CD4-positive, alpha-beta T cell treated with Interferon alpha-2 for 1 hour (primary cell): ENCODE measurements at regions not wholly inside any gene's neighbourhood (a gene's known extent, or its start where the extent isn't known, plus 50 kb on each side); places are given as distances from the start of the nearest gene placed in this dataset.
"Not testable (repeated sequence)": the region's sequence is repeated elsewhere in the genome, so short reads cannot be mapped to it uniquely, and the experiment has no call there.

Experiments
- DNase-seq, 2 donors: peaks; one replicate each; pipeline ENCODE4 v3.0.0-alpha.2; 2020 to 2022

DNA sequence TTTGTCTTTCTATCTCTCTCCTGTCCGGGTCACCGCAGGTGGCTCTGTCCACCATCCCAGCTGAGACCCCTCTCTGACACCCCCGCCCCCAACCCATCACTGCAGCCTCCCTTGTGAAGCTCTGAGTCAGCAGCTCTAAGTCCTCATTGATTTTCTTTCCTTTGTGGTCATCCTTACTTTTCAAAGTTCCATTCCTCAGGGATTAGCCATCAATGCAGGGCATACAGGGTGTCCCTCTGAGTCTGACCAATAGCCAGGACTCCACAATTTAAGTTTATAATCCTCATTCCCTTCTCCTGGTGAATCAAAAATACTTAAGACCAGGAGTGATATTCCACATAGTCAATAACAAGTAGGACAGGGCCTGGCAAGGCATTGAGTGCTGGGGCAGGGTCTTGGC, 333.3 kb upstream of the CNR1 start:
- no peak for DNase-seq

DNA sequence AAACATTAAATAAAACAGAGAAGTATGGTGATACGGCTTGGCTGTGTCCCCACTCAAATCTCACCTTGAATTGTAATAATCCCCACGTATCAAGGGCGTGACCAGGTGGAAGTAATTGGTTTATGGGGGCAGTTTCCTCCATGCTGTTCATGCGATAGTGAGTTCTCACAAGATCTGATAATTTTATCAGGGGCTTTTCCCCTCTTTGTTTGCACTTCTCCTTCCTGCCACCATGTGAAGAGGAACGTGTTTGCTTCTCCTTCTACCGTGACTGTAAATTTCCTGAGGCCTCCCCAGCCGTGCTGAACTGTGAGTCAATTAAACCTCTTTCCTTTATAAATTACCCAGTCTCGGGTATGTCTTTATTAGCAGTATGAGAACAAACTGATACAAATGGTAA, 331.3 kb upstream of the CNR1 start:
- DNase-seq: not testable (repeated sequence)

DNA sequence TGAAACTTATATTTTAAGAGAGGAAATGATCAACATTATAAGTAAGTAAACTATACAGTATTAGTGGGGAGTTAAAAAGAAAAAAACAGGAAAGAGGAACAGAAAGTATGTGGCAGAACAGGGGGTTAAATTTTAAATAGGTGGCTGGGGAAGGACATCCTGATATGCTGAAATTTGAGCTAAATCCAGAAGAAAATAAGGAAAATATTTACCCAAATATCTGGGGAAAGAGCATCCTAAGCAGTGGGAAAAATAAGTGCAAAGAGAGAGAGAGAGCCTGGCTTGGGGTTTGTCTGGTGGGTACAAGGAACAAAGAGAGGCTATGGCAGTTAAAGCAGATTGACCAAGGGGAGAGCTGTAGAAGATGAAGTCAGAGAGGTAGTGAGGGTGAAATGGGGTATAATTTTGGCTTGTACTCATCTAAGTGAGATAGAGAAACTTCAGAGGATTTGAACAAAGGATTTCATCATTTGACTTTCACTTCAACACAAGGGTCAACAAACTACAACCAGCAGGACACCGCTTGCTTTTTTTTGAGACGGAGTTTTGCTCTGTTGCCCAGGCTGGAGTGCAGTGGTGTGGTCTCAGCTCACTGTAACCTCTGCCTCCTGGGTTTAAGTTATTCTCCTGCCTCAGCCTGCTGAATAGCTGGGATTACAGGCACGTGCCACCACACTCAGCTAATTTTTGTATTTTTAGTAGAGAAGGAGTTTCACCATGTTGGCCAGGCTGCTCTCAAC, 328.4 kb upstream of the CNR1 start:
- DNase-seq: no peak

DNA sequence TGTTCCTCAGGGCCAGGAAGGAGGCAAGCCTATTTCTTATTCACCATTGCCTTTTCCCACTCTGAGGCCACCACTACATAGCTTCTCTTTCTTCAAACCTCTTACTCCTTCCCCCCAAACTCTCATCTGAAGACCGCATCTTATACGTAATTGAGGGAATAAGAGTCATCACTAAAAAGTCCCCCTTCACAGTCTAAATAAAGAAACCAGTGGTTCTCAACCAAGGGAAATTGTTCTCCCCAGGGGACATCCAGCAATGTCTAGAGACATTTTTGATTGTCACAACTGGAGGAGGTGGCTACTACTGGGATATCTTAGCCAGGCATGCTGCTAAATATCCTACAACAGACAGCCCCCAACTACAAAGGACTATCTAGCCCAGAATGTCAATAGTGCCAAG, 327.6 kb upstream of the CNR1 start:
- no peak for DNase-seq

DNA sequence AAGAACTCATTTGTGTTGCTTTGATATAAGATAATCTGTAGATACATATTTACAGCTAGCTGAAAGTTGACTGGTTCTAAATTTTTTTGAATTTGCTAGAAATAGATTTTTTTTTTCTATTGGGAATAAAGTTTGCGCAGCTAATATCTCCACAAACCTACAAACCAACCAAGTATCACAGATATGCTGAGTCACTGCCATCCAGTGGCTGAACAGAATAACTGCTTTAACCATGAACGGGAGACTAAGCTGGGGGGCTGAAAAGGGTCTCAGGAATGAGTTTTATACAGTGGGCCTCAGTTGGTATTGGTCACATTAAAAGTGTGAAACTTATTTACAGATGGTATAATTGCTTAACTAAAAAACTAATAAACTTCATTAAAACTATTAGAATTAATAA, 326.7 kb upstream of the CNR1 start:
- DNase-seq: no peak

DNA sequence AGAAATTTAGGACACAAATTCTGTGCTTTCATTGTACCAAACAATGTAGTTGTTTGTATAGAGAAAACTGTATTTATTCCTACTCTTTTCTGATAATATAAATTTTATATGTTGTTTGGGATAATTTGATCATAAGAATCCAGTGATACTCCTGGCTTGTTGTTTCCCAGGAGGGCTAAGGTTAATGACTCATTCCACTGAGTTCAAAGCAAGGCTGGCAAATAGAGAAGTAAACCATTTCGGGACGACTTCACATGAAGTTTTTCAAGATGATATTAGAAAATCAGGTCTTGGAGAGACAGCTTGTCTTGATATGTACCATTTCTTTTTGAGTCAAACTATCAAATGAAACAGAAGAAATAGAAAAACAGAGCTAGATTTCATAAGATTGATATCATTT, 326.1 kb upstream of the CNR1 start:
- no peak for DNase-seq

DNA sequence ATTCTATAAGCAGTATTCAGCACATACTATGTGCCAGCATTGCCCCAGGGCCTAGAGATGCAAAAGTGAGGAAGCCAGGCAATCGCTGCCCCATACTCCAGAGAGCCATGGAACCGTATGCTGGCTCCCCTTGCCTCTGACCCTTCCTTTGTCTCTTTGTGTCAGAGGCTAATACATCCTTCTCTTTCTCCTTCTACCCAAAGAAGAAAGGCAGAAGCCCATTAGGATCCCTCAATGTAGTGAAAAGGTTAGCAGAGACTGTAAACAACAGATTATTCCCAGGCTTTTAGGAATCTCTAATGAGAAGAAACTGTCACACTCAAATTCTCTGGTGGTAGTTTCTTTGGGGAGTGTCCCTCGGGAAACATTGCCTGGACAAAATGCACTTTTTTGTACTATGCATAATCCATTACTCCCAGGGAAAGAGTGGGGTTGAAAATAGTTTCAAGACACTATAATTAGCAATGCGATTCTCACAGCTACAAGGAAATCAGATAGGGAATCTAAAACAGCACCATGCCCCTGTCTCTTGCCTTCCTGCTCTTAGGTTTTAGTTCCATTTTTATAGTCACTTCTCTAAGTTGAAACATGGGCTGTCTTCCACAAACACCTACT, 325.2 kb upstream of the CNR1 start:
- DNase-seq: no peak

DNA sequence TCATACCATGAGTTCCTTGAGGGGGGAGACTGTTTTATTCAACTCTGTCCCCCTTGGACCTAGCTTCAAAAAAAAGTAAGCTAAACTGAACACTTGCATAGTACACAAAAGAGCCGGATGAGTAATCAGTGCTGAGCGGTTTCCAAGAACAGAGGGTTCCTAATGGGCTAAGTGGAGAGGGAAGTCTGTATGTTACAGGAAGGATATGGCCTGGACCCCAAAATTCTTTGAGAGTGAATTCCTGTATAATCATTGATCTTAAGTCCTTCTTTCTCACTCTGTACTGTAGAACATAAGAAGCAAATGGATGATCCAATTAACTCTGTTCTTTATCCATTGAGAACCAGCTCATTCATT, 324.7 kb upstream of the CNR1 start:
- DNase-seq: no peak

DNA sequence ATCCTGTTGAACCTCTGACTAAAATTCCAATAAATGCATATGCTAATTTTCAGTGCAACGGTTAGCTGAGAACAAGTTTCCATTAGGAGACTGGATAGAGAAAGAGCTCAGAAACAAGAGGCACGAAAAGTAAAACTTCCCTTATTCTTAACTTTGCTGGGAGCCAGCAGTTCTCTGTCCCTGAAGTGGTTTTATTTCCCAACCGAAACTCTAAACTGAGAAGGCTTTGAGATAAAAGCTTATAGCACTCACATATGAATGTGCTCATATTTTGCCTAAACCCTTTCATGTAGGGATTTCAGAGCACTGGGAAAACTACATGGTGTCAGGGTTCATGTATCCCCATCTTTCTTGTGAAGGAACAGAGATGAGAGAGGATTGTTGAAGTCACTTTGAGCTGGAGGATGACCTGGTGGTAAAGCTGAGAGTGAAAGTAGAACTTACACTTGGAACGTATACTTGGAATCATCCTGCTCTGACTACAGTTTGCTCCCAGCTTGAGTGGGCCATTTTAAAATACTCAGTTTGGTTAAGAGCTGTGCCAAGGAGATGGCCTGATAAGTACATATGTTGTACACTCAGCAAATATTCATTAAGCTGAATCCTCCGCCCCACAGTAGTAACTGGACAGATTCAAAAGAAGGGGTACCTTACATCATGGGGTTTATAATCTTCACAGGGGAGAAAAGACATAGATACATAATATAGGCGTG, 324.2 kb upstream of the CNR1 start:
- DNase-seq: no peak

DNA sequence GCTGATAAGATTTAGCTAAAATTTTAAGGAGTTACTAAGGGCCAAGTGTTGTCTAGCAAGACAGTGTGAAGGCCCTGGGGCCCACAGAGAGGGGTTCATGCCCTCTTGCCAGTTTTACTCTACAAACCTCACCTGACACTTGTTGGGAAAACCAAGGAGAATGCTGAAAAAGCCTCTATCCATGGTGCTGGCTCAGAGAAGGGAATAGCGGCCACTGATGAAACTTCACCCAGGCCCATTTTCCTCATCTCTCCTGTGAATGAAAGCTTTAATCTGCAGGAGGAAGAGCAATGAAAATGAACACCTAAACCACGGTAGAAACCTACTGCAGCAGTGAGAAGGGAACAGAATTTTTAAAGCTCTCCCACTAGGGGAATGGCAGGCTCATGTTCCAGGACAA, 317.3 kb upstream of the CNR1 start:
- no peak for DNase-seq

DNA sequence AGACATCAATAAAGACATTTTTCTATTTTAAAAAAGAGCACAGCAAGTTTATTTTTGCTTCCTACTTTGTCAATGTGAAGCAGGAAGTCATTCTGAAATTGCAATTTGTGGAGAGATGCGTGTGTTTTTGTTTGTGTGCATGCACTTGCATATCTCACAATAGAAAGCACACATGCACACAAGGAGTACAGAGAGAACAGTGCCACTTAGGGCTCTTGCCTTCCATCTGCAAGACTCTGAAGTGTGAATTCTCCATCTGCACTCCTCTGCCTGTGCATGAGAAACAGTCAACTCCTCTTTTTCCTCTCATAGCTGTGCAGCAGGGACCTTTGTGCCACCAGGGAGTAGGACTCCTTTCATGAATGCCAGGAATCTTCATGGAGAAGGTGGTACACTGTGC, 316.3 kb upstream of the CNR1 start:
- no peak for DNase-seq

DNA sequence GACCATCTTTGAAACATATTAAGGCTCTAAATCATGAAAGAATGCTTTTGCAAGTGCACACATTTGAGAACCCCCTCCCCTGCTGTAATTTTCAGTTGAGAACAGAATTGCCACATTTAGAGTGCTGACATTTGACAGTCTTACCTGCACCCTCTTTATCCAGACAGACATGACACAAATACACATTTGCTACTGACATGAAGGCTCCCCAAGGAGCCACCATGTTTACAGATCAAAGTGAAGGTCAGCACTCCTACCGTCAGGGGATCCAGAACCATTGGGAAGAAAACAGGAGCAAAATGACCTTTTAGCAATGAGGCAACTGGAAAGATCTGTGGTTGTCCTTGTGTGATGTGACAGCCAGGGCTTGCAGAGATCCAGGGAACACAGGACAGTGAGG, 315.4 kb upstream of the CNR1 start:
- no peak for DNase-seq

DNA sequence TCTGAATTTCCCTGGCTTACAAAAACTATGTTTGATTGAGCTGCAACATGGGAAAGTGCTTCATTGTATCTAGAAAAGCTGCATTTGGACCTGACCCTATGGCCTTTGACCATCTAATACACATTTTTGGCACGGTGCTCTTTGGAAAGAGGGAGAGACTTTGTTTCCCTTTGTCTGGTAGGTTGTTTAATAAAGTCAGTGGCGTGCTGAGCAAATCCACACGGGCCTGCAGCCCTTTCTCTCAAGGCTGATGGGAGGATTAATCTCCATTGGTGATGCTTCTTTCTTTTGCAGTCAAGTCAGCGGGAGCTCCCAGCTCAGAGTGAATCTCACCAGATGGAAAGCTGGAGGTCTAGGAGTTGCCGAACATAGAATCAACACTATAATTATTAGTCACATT, 314.7 kb upstream of the CNR1 start:
- no peak for DNase-seq

DNA sequence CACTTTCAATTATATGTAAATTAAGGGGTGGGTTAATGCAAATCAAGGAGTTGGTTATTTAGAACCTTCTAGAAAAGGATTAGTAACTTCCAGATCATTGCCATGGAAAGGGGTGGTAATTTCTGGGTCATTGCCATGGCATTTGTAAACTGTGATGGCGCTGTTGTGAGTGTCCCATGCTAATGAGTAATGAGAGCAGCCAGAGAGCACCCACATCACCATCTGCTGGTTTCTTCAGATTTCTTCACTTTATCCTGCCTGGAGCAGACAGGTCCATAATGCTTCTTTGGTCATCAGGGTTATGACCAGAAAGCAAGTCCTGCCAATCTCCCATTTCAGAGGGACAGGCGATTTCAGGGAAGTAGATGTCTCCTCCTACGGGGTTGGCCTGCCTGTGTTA, 311.3 kb upstream of the CNR1 start:
- no peak for DNase-seq

DNA sequence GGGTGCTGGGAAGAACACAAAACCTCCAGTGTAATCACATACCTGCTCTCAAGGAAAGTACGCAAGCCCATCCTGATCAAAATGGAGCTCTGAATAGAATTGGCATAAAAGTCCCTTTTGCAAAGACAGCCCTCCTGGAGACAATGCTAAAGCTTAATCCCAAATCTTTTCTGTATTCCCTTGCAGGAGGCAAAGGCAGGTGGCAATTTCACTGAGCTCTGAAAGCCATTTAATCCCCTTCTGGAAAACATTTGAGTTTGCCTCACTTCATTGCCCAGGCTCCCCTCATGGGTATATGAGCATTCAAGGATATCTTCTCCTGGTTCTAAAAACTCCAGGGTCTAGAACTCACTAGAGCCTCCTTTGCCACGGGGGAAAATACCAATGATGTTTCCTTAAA, 310.2 kb upstream of the CNR1 start:
- no peak for DNase-seq

DNA sequence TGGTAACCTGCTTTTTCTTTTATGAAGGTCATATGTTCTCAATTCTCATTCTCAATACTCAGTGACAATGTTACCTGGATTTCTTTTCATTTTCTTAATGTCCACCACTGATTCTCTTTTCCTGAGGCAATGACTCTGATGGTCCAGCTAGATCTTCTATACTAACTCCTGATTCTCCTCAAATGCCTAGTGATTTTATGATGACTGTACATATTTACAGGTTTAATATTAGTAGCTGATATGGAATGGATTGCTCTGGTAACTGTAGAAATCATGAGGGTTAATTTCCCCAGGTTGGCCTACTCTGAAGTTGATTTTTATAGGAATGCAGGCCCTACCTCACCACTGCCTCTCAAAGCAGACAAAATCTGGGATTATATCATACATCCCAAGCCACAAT, 308.6 kb upstream of the CNR1 start:
- no peak for DNase-seq

DNA sequence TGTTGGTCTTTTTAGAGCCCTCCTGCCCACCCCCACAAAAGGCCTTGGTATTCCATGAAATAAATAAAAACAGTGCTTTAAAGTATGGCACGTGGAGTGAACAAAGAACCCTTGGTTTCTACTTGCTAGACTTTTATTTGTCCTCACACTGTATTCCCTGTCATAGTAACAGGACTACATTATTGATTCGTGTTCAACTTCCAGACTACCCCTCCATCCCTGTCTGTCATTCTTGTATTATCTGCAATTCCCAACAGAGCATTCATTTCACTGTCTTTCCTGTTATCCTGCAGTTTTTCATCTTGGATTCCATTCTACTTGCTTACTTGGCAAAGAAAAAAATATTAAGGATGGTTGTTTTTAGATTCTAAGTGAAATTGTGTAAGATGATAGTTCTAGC, 307.4 kb upstream of the CNR1 start:
- no peak for DNase-seq

DNA sequence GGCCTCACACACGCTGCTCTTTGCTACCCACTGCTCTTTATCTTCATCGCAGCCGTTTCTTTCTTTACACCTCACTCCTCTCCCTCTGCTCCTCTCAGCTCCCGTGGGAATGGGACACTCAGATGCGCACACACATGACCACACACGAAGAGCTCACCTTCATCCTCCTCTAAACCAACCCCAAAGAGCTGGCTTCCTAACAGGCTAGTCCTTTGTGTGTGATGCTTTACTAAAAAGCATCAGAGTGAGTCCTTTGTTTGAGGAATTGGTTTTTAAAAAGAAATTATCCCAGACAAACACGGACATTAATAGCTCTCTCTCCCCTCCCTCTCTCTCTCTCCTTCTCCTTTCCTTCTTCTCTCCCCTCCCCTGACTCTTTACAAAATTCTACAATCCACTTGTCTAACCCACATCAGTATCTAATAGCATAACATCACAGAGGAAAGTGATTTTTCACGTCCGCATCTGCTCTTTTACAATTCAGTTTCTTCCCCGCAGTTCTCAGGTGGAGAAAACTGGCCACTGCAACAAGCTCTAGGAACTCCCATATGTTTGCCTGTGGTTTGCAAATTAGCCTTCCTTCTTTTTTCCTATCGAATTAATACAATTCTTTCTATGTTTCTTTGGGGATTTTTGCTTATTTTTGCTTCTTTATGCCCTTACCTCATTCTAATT, 306.8 kb upstream of the CNR1 start:
- no peak for DNase-seq

DNA sequence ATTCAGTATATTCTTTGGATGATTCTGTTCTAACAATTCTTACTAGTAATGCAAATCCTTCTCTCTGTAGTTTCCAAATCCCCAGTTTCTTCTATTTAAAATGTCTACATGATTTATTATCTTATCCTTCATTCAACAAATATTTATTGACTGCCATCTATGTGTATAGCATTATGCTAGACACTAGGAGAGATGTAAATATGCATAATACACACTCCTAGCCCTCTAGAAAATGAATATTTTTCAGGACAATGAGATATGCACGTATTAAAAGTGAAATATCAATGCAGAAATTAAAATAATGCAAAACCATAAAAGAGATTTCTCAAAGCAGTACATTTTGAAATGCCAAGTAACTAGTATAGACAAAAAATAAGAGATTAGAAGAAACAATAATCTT, 293.5 kb upstream of the CNR1 start:
- DNase-seq: no peak

DNA sequence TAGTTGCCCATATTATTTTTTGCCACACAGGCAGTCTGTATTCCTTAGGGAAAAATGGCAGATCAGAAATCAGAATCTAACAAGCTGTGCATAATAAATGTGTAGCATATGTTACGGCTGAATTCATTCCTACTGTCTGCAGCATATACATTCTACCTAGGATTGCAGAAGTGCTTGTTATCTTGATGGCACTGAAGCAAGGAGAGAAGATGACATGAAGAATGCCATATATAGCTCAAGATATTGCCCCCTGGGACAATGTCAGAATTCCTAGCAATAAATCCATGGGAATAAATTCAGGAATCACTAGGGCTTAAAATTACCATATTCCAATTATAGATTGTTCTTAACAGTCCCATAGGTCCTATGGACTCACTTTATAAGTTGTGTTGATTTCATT, 293.0 kb upstream of the CNR1 start:
- no peak for DNase-seq

DNA sequence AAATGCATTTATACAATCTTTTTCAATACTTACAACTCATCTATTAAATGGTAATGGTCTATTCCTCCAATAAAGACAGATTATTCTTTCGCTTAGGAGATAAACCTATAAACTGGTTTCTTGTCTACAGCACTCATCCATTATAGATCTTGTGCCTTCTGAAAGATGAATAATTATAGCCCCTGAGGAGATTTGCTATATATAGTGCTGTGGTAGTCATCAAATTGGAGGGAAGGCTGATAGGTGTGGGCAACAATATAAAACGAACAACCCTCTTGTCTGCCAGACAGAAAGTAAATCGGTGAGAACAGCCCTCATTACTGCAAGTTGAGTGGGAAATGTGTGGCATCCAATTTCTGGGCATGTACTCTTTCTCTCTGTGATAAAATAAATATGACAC, 292.5 kb upstream of the CNR1 start:
- DNase-seq: no peak

DNA sequence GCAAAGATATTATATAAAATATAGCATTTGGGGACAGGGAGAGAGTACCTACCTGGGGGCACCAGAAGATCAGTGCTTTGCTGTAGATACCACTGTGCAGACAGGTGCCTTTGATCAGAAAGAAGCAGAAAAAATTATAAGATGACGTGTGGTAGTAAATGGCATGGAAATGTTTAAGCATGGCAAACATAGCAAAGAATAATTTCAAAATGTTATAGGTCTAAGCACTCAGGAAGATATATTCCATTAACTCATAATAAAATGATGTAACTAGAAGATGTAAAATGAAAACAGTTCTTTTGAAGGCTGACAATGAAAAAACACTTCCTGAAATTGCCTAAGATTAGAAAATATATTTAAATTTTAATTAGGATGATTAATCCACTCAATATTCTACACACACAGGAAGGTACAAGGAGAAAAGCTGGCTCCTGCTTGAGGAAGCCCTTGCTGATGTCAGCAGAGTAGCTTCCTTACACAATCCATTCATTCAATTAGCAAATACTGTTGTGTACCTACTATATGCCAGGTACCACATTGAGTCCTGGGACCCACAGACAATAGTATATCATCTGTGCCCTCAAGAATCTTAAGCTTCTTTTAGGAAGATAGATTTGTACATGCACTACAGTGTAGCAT, 290.2 kb upstream of the CNR1 start:
- DNase-seq: no peak

DNA sequence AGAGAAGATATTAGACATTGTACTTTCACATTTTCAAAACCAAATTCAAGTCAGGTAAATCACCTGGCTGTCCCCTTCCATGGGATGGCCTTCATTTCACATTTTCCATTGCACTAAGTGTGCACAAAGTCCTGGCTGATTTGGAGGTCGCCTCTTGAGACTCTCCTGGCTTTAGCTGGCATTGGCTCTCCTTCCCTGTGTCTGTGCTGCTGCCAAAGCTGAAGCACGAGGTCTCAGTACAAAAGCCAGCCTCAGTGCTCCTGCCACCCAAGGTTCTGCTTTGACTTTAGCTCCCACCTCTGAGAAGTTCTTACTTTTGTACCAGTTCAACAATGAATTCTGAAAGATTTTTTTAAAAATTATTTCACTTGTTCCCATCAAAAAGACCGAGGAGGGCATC, 289.2 kb upstream of the CNR1 start:
- DNase-seq: no peak

DNA sequence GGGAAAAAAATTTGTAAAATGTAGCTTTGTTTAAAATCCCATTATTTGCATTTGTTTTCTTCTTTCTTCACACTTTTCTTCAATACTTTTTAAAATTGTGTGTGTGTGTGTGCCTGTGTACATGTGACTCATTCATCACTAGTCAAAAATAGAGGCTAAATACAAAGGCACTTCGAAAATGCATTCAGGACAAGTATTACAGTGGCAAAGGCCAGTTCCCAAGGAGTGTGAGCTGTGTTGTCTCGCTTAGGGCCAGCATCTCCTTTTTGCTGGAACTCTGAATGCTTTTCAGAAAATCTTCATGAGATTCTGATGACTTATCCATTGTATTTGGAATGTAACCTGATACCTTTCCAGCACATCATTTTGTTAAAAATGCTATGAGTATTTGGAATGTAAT, 288.5 kb upstream of the CNR1 start:
- no peak for DNase-seq
